Endothelial cell of umbilical vein (primary cell): ENCODE measurements at regions not wholly inside any gene's neighbourhood (a gene's known extent, or its start where the extent isn't known, plus 50 kb on each side); places are given as distances from the start of the nearest gene placed in this dataset.

Experiments used
- CTCF ChIP-seq, 2 donors: IDR thresholded peaks; 1 replicate in 1 of 2; 2 replicates in 1 of 2; pipeline ENCODE4 v1.5.1; 2011; ENCODE audit warnings: low read length in 2 of 2, mild to moderate bottlenecking in 2 of 2, moderate library complexity in 2 of 2, control low read depth in 1 of 2, inconsistent platforms in 1 of 2, low read depth in 1 of 2; ENCODE audit not compliant: insufficient read depth in 1 of 2; ENCODE audit errors: extremely low read depth in 1 of 2
- EZH2 ChIP-seq: IDR thresholded peaks from 2 replicates; pipeline ENCODE4 v1.6.1; 2012; ENCODE audit warnings: borderline replicate concordance, low read depth, mild to moderate bottlenecking, moderate library complexity, low read length, inconsistent platforms; ENCODE audit not compliant: severe bottlenecking
- FOS ChIP-seq: IDR thresholded peaks from 2 replicates; pipeline ENCODE4 v1.6.1; 2011; ENCODE audit warnings: mild to moderate bottlenecking, low read length, moderate library complexity, borderline replicate concordance; ENCODE audit not compliant: insufficient read depth
- GATA2 ChIP-seq: IDR thresholded peaks from 2 replicates; pipeline ENCODE4 v1.7.0; 2011; ENCODE audit warnings: low read depth, mild to moderate bottlenecking, moderate library complexity, mixed read lengths, low read length; ENCODE audit not compliant: insufficient read length, insufficient read depth
- MAX ChIP-seq: IDR thresholded peaks from 2 replicates; pipeline ENCODE4 v1.6.1; 2011; ENCODE audit not compliant: insufficient read depth, insufficient read length
- MYC ChIP-seq: IDR thresholded peaks from one replicate; pipeline ENCODE4 v1.6.1; 2011; ENCODE audit warnings: mild to moderate bottlenecking, low read depth, low read length
- POLR2A ChIP-seq: IDR thresholded peaks from 2 replicates; pipeline ENCODE4 v1.6.1; 2012; ENCODE audit warnings: low read depth, mild to moderate bottlenecking, control low read depth, low read length
- POLR2AphosphoS5 ChIP-seq: IDR thresholded peaks from 2 replicates; pipeline ENCODE4 v1.6.1; 2012; ENCODE audit warnings: low read depth, mild to moderate bottlenecking, control low read depth, low read length, moderate library complexity; ENCODE audit not compliant: insufficient read depth

- TF ChIP-seq POLR2A, result no peak
- no peak for TF ChIP-seq POLR2AphosphoS5
- no peak for TF ChIP-seq CTCF (IDR thresholded peaks at IDR 0.05; ENCODE audit: extremely low read depth in 1 of 2, insufficient read depth in 1 of 2, low read depth in 1 of 2, low read length in 2 of 2)
- no peak for TF ChIP-seq EZH2
- no peak for TF ChIP-seq MYC
- no peak for TF ChIP-seq FOS
- TF ChIP-seq GATA2, result no peak
- TF ChIP-seq MAX, result no peak
Observed at GRCh38 chr3:167054926-167055325, 325.2 kb downstream of the ZBBX start.
